AG09309 (cell line): ENCODE measurements at regions not wholly inside any gene's neighbourhood (a gene's known extent, or its start where the extent isn't known, plus 50 kb on each side); places are given as distances from the start of the nearest gene placed in this dataset.
"Not testable (repeated sequence)": the region's sequence is repeated elsewhere in the genome, so short reads cannot be mapped to it uniquely, and the experiment has no call there.

Experiments
- DNase-seq: peaks from one replicate; pipeline ENCODE4 v3.0.0-alpha.2; 2010; ENCODE audit warnings: low read depth
- H3K4me3 ChIP-seq: 2 replicates; pipeline ENCODE4 v1.5.1; 2011; ENCODE audit warnings: mild to moderate bottlenecking, low read depth, low read length, moderate library complexity; ENCODE audit not compliant: control insufficient read depth
- TF ChIP-seq, protein P1 (sequence below): IDR thresholded peaks from 2 replicates; pipeline ENCODE4 v1.5.1; 2011; ENCODE audit warnings: mild to moderate bottlenecking, low read depth, low read length, inconsistent platforms; ENCODE audit not compliant: insufficient read depth, control insufficient read depth; ENCODE audit errors: missing control alignments

DNA sequence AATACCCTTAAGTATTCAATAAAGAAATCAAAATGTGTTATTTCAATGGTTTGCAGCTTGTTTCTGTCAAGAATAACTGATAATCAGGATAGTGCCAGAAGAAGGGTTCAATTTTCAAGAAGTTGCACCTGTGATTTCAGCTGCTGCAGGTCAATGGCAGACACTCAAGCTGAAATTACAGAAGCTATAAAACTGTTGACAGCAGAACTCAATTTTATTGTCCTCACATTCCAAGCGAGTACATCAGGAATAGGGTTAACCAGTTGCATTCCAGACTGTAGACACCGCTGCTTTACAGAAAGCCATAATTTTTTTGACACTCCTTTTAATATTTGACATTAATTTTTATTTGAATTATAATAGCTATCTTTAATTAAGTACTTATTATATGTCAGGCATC, 364.1 kb downstream of the CGGBP1 start:
- DNase-seq = no peak
- TF ChIP-seq, protein P1, sequence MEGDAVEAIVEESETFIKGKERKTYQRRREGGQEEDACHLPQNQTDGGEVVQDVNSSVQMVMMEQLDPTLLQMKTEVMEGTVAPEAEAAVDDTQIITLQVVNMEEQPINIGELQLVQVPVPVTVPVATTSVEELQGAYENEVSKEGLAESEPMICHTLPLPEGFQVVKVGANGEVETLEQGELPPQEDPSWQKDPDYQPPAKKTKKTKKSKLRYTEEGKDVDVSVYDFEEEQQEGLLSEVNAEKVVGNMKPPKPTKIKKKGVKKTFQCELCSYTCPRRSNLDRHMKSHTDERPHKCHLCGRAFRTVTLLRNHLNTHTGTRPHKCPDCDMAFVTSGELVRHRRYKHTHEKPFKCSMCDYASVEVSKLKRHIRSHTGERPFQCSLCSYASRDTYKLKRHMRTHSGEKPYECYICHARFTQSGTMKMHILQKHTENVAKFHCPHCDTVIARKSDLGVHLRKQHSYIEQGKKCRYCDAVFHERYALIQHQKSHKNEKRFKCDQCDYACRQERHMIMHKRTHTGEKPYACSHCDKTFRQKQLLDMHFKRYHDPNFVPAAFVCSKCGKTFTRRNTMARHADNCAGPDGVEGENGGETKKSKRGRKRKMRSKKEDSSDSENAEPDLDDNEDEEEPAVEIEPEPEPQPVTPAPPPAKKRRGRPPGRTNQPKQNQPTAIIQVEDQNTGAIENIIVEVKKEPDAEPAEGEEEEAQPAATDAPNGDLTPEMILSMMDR = no peak
- no peak overlapping the region for H3K4me3 ChIP-seq

DNA sequence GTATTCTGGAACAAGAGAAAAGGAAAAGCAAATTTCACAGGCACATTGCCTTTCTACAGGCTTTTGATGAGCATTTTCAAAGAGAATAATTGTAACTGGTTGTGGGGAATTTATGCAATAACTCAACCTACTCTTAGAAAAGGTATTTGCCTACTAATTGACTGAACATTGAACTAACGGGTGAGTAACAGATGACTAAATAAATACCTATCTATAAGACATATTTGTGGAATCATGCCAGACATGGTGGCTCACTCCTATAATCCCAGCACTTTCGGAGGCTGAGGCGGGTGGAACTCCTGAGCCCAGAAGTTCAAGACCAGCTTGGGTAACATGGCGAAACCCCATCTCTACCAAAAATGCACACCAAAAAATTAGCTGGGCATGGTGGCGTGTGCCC, 367.7 kb downstream of the CGGBP1 start:
- no peak overlapping the region for H3K4me3 ChIP-seq
- TF ChIP-seq, protein P1 = no peak
- DNase-seq = no peak

DNA sequence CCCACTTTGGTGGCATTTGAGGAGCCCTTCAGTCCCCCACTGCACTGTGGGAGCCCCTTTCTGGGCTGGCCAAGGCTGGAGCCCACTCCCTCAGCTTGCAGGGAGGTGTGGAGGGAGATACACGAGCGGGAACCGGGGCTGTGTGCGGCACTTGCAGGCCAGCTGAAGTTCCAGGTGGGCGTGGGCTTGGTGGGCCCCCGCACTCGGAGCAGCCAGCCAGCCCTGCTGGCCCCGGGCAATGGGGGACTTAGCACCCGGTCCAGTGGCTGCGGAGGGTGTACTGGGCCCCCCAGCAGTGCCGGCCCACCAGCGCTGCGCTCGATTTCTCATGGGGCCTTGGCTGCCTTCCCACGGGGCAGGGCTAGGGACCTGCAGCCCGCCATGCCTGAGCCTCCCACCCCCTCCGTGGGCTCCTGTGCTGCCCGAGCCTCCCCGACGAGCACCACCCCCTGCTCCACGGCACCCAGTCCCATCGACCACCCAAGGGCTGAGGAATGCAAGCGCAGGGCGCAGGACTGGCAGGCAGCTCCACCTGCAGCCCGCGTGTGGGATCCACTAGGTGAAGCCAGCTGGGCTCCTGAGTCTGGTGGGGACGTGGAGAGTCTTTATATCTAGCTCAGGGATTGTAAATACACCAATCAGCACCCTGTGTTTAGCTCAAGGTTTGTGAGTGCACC, 379.7 kb downstream of the CGGBP1 start:
- DNase-seq, H3K4me3 ChIP-seq: not testable (repeated sequence)

DNA sequence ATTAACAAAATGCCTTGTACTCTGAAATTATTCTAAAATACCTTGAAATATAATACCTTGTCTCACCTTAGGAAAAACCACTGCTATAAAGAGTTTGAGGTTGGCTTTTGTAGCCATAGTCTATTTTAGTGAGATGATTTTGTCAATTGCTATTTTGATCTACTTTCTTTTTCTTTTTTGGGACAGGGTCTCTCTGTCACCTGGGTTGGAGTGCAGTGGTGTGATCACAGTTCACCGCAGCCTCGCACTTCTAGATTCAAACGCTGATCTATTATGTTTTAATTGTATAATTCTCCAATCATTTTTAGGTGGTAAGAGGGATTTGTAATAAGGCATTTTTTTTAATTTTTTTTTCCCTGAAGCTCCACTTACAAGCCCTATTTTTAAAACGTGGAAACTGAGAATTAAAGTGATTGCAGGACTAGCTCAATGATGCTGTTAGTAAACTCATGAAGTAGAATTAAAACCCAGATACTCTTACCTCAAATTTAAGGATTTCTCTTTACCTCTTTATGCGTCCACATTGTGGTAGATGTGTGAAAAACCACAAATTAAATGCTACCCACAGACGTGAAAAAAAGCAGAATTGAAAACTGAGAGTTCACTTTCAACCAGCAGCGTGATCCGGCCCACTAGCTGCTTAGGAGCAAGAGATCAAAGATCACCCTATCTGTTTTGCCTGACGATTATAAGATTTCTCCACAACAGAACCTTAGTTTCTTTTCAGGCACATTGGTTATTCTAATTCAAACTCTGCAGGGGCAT, 384.2 kb downstream of the CGGBP1 start:
- no peak for DNase-seq
- no peak overlapping the region for H3K4me3 ChIP-seq
- TF ChIP-seq, protein P1 = no peak

DNA sequence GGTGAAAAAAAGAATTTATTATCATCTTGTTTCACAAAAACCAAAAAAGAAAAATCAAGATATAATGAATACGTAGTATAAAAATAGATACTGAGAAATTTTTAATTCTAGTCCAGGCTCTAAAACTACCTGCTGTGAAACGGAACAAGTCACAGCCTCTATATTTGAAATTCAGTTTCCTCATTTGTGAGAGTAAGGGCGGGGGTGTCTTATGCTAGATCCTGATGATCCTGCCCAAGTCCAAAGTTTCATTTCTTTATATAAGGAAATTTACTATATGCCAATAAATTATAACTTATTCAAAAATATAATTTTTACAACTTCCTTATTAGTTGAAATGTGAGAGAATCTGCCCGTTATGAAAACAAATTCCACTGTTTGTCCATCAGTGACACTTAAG, 385.7 kb downstream of the CGGBP1 start:
- TF ChIP-seq, protein P1 = no peak
- no peak overlapping the region for H3K4me3 ChIP-seq
- DNase-seq = no peak

DNA sequence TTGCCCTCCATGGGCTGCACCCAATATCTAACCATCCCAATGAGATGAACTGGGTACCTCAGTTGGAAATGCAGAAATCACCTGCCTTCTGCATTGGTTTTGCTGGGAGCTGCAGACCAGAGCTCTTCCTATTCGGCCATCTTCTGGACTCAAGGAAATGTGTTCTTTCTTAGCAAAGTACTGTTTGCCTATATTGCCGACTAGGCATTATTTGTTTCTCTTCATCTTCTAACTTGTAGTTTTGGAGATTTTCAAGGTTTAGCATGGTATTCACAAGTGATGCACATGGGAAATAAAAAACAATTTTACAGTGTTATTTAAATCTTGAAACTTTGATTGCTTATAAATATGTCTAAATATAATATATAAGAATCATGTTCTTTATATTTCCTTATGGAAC, 377.8 kb upstream of the POU1F1 start:
- TF ChIP-seq, protein P1 = no peak
- no peak overlapping the region for H3K4me3 ChIP-seq
- DNase-seq = no peak

DNA sequence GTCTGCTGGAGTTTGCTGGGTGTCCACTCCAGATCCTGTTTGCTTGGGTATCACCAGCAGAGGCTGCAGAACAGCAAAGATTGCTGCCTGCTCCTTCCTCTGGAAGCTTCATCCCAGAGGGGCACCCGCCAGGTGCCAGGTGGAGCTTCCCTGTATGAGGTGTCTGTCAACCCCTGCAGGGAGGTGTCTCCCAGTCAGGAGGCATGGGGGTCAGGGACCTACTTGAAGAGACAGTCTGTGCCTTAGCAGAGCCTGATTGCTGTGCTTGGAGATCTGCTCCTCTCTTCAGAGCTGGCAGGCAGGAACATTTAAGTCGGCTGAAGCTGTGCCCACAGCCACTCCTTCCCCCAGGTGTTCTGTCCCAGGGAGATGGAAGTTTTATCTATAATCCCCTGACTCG, 376.8 kb upstream of the POU1F1 start:
- not testable (repeated sequence) for H3K4me3 ChIP-seq, DNase-seq
